Neural cell (in vitro differentiated cells): ENCODE measurements at regions not wholly inside any gene's neighbourhood (a gene's known extent, or its start where the extent isn't known, plus 50 kb on each side); places are given as distances from the start of the nearest gene placed in this dataset.

Source experiments
- H2AFZ ChIP-seq: fragments of 200-600, 300-800 bp; sonication (generic), shearing (Covaris generic); 2 replicates; pipeline ENCODE4 v1.6.0; 2014; ENCODE audit warnings: low read depth, mild to moderate bottlenecking, antibody characterized with exemption, low read length, moderate library complexity
- H3F3A ChIP-seq: fragments of 200-600 bp; shearing (Covaris generic); 2 replicates; pipeline ENCODE4 v1.6.1; 2016; ENCODE audit warnings: mild to moderate bottlenecking, moderate library complexity, mixed read lengths, antibody characterized with exemption, low read length; ENCODE audit not compliant: insufficient read depth, poor library complexity, severe bottlenecking
- H3K27ac ChIP-seq: fragments of 200-600, 300-800 bp; sonication (generic), shearing (Covaris generic); 2 replicates; pipeline ENCODE4 v1.5.1; 2014; ENCODE audit warnings: mild to moderate bottlenecking, low read length, moderate library complexity
- H3K27me3 ChIP-seq: fragments of 300-800, 200-600 bp; sonication (generic), shearing (Covaris generic); 2 replicates; pipeline ENCODE4 v1.6.0; 2014; ENCODE audit warnings: mild to moderate bottlenecking, low read depth, low read length, moderate library complexity; ENCODE audit not compliant: insufficient read depth
- H3K36me3 ChIP-seq: fragments of 300-800, 200-600 bp; sonication (generic), shearing (Covaris generic); 2 replicates; pipeline ENCODE4 v1.5.1; 2014; ENCODE audit warnings: mild to moderate bottlenecking, antibody characterized with exemption, low read length, moderate library complexity; ENCODE audit not compliant: insufficient read depth
- H3K4me2 ChIP-seq: fragments of 300-800, 200-600 bp; sonication (generic), shearing (Covaris generic); 2 replicates; pipeline ENCODE4 v1.6.0; 2014; ENCODE audit warnings: mild to moderate bottlenecking, low read length
- H3K4me3 ChIP-seq: fragments of 300-800, 200-600 bp; sonication (generic), shearing (Covaris generic); 2 replicates; pipeline ENCODE4 v1.5.1; 2014; ENCODE audit warnings: mild to moderate bottlenecking, low read length, moderate library complexity
- H3K79me2 ChIP-seq: fragments of 200-600 bp; shearing (Covaris generic); replicated peaks from 2 replicates; pipeline ENCODE4 v1.6.0; 2014; ENCODE audit warnings: mild to moderate bottlenecking, low read length, moderate library complexity; ENCODE audit not compliant: insufficient read depth
- H3K9ac ChIP-seq: fragments of 300-800, 200-600 bp; sonication (generic), shearing (Covaris generic); 2 replicates; pipeline ENCODE4 v1.6.1; 2016; ENCODE audit warnings: mild to moderate bottlenecking, low read length, mixed read lengths
- H3K9me2 ChIP-seq: fragments of 200-600 bp; shearing (Covaris generic); 2 replicates; pipeline ENCODE4 v1.6.1; 2016; ENCODE audit warnings: mild to moderate bottlenecking, low read length, mixed read lengths; ENCODE audit not compliant: insufficient read depth
- H3K9me3 ChIP-seq: fragments of 200-600, 300-800 bp; sonication (generic), shearing (Covaris generic); 2 replicates; pipeline ENCODE4 v1.6.1; 2016; ENCODE audit warnings: mild to moderate bottlenecking, mixed run types, low read length, moderate library complexity, mixed read lengths
- H4K20me1 ChIP-seq: fragments of 200-600 bp; shearing (Covaris generic); 2 replicates; pipeline ENCODE4 v1.6.1; 2016; ENCODE audit warnings: mild to moderate bottlenecking, mixed run types; ENCODE audit not compliant: insufficient read depth
- CTCF ChIP-seq: fragments of 450-650 bp; IDR thresholded peaks from 2 replicates; pipeline ENCODE4 v1.5.1; 2014; ENCODE audit warnings: antibody characterized with exemption, mild to moderate bottlenecking, moderate library complexity; ENCODE audit not compliant: poor library complexity, severe bottlenecking
- EP300 ChIP-seq: fragments of 450-650 bp; conservative IDR thresholded peaks from 2 replicates; pipeline ENCODE4 v1.6.1; 2014; ENCODE audit warnings: antibody characterized with exemption, mild to moderate bottlenecking, moderate library complexity; ENCODE audit not compliant: poor library complexity, severe bottlenecking
- EZH2 ChIP-seq: fragments of 200-600, 300-800 bp; shearing (Covaris generic), sonication (generic); IDR thresholded peaks from 2 replicates; pipeline ENCODE4 v1.6.1; 2014; ENCODE audit warnings: antibody characterized with exemption, low read length, borderline replicate concordance, mild to moderate bottlenecking; ENCODE audit not compliant: insufficient read depth, poor library complexity, severe bottlenecking
- MXI1 ChIP-seq: fragments of 450-650 bp; conservative IDR thresholded peaks from 2 replicates; pipeline ENCODE4 v1.6.1; 2014; ENCODE audit warnings: antibody characterized with exemption, mild to moderate bottlenecking; ENCODE audit not compliant: poor library complexity, severe bottlenecking
- POLR2AphosphoS5 ChIP-seq: IDR thresholded peaks from 2 replicates; pipeline ENCODE4 v1.6.1; 2012
- RAD21 ChIP-seq: fragments of 450-650 bp; conservative IDR thresholded peaks from 2 replicates; pipeline ENCODE4 v1.6.1; 2014; ENCODE audit warnings: antibody characterized with exemption, mild to moderate bottlenecking, moderate library complexity
- REST ChIP-seq: IDR thresholded peaks from 2 replicates; pipeline ENCODE4 v1.6.1; 2012; ENCODE audit warnings: borderline replicate concordance
- SMC3 ChIP-seq: fragments of 450-650 bp; conservative IDR thresholded peaks from 2 replicates; pipeline ENCODE4 v1.6.1; 2014; ENCODE audit warnings: antibody characterized with exemption, mild to moderate bottlenecking, moderate library complexity; ENCODE audit not compliant: poor library complexity
- TAF1 ChIP-seq: IDR thresholded peaks from 2 replicates; pipeline ENCODE4 v1.6.1; 2012; ENCODE audit warnings: low read depth

- no peak overlapping the region for H3K4me3 ChIP-seq
- TF ChIP-seq MXI1, result no peak
- no peak for TF ChIP-seq EZH2
- TF ChIP-seq POLR2AphosphoS5, result no peak
- no peak for TF ChIP-seq EP300
- TF ChIP-seq REST, result no peak
- TF ChIP-seq SMC3, result no peak
- TF ChIP-seq RAD21, result no peak
- TF ChIP-seq CTCF, result no peak
- no peak for TF ChIP-seq TAF1
- H3K79me2 ChIP-seq, result no peaks in the 10 kb centered on the region
- no peaks in the 10 kb centered on the region for H3K36me3 ChIP-seq
- H4K20me1 ChIP-seq, result no peaks in the 10 kb centered on the region
- H3K4me2 ChIP-seq, result no peak overlapping the region
- no peak overlapping the region for H3K27ac ChIP-seq
- no peaks in the 10 kb centered on the region for H3F3A ChIP-seq
- H2AFZ ChIP-seq, result no peak overlapping the region
- no peak overlapping the region for H3K9ac ChIP-seq
- no peaks in the 10 kb centered on the region for H3K27me3 ChIP-seq
- H3K9me2 ChIP-seq, result no peaks in the 10 kb centered on the region
- no peaks in the 10 kb centered on the region for H3K9me3 ChIP-seq
Measured at GRCh38 chr18:66994790-66995189, 390.9 kb upstream of the CDH19 start.

- H3K36me3 ChIP-seq, result no peaks in the 10 kb centered on the region
- H3K27ac ChIP-seq, result no peak overlapping the region
- H4K20me1 ChIP-seq, result no peaks in the 10 kb centered on the region
- no peak overlapping the region for H3K4me3 ChIP-seq
- H3K79me2 ChIP-seq, result no peaks in the 10 kb centered on the region
- no peaks in the 10 kb centered on the region for H3K9me2 ChIP-seq
- H3K9ac ChIP-seq, result no peak overlapping the region
- no peak overlapping the region for H2AFZ ChIP-seq
- H3K4me2 ChIP-seq, result no peak overlapping the region
- H3K9me3 ChIP-seq, result no peaks in the 10 kb centered on the region
- H3K27me3 ChIP-seq, result no peaks in the 10 kb centered on the region
- H3F3A ChIP-seq, result no peaks in the 10 kb centered on the region
- TF ChIP-seq TAF1, result no peak
- TF ChIP-seq RAD21, result no peak
- TF ChIP-seq CTCF, result no peak
- no peak for TF ChIP-seq EZH2
- no peak for TF ChIP-seq MXI1
- no peak for TF ChIP-seq REST
- TF ChIP-seq SMC3, result no peak
- TF ChIP-seq POLR2AphosphoS5, result no peak
- no peak for TF ChIP-seq EP300
Measured at GRCh38 chr18:66993492-66993891, 389.6 kb upstream of the CDH19 start.
